Uterus (tissue), 3 donors: ENCODE measurements at regions not wholly inside any gene's neighbourhood (a gene's known extent, or its start where the extent isn't known, plus 50 kb on each side); places are given as distances from the start of the nearest gene placed in this dataset.

ENCODE experiments used
- DNase-seq, 2 donors: peaks; one replicate each; pipeline ENCODE4 v3.0.0-alpha.2; 2019 to 2020
- H3K27ac ChIP-seq, 2 donors: fragments of 200-600 bp; sonication (generic); 1 replicate in 1 of 2; 2 replicates in 1 of 2; pipeline ENCODE4 v1.5.1; 2016 to 2018
- H3K27me3 ChIP-seq, 2 donors: fragments of 200-600 bp; sonication (generic); one replicate each; pipeline ENCODE4 v1.5.1; 2018 to 2019; ENCODE audit warnings: control low read depth in 1 of 2
- H3K36me3 ChIP-seq, 2 donors: fragments of 200-600 bp; sonication (generic); one replicate each; pipeline ENCODE4 v1.5.1; 2019; ENCODE audit warnings: control low read depth in 1 of 2
- H3K4me1 ChIP-seq, 2 donors: fragments of 200-600 bp; sonication (generic); one replicate each; pipeline ENCODE4 v1.5.1; 2018 to 2019; ENCODE audit warnings: control low read depth in 1 of 2
- H3K4me3 ChIP-seq, 2 donors: fragments of 200-600 bp; sonication (generic); 1 replicate in 1 of 2; 2 replicates in 1 of 2; pipeline ENCODE4 v1.5.1; 2018 to 2019; ENCODE audit warnings: mild to moderate bottlenecking in 1 of 2
- H3K9me3 ChIP-seq, 2 donors: fragments of 200-600 bp; sonication (generic); one replicate each; pipeline ENCODE4 v1.5.1; 2019; ENCODE audit warnings: control low read depth in 1 of 2
- POLR2A ChIP-seq, 2 donors: fragments of 450-650 bp; IDR thresholded peaks; one replicate each; pipeline ENCODE4 v1.6.1; 2016; ENCODE audit warnings: antibody characterized with exemption in 2 of 2, mild to moderate bottlenecking in 1 of 2, moderate library complexity in 1 of 2
- intact Hi-C: fragments of 100-400 bp; cut with DNase I; formaldehyde crosslinking; loops from one replicate; pipeline ENCODE4 v1.15.1; 2023; ENCODE audit warnings: low total_unique reads
- TF ChIP-seq, protein P1 (sequence below), 4 experiments: fragments of 200-600 bp in 2 of 4; fragments of 450-650 bp in 2 of 4; sonication (generic) in 2 of 4; IDR thresholded peaks; one replicate each; pipeline ENCODE4 v1.5.1; 2016 to 2019; ENCODE audit warnings: antibody characterized with exemption in 4 of 4, mild to moderate bottlenecking in 2 of 4, moderate library complexity in 1 of 4
- donor health status: DM: yes; HTN: yes; CAD: no.

- Histone ChIP-seq H3K4me1 (no peaks in the 10 kb centered on the region), H3K27me3 (no peaks in the 10 kb centered on the region), H3K27ac (no peak overlapping the region), H3K9me3 (no peaks in the 10 kb centered on the region), H3K36me3 (no peaks in the 10 kb centered on the region), H3K4me3 (no peak overlapping the region)
- TF ChIP-seq, protein P1, sequence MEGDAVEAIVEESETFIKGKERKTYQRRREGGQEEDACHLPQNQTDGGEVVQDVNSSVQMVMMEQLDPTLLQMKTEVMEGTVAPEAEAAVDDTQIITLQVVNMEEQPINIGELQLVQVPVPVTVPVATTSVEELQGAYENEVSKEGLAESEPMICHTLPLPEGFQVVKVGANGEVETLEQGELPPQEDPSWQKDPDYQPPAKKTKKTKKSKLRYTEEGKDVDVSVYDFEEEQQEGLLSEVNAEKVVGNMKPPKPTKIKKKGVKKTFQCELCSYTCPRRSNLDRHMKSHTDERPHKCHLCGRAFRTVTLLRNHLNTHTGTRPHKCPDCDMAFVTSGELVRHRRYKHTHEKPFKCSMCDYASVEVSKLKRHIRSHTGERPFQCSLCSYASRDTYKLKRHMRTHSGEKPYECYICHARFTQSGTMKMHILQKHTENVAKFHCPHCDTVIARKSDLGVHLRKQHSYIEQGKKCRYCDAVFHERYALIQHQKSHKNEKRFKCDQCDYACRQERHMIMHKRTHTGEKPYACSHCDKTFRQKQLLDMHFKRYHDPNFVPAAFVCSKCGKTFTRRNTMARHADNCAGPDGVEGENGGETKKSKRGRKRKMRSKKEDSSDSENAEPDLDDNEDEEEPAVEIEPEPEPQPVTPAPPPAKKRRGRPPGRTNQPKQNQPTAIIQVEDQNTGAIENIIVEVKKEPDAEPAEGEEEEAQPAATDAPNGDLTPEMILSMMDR (IDR thresholded peaks at IDR 0.05), result no peak
- TF ChIP-seq POLR2A (IDR thresholded peaks at IDR 0.05), result no peak
- intact Hi-C loops, result no loop called here
- DNase-seq, result no peak
Observed at GRCh38 chr14:62528296-62528695, 517.0 kb downstream of the KCNH5 start.

- no peaks in the 10 kb centered on the region for H3K9me3 ChIP-seq
- TF ChIP-seq, protein P1 (IDR thresholded peaks at IDR 0.05), result no peak
- intact Hi-C loops, result no loop called here
Observed at GRCh38 chr14:62532181-62532580, 513.1 kb downstream of the KCNH5 start.

GRCh38 chr14:62546862-62547474 is 498.3 kb downstream of the KCNH5 start:
- TF ChIP-seq, protein P1 (IDR thresholded peaks at IDR 0.05), result no peak
- TF ChIP-seq POLR2A (IDR thresholded peaks at IDR 0.05), result no peak
- H3K36me3 ChIP-seq, result no peaks in the 10 kb centered on the region
- intact Hi-C loops, result no loop called here
- H3K4me3 ChIP-seq, result no peak overlapping the region
- no peak overlapping the region for H3K27ac ChIP-seq
- H3K27me3 ChIP-seq, result no peaks in the 10 kb centered on the region
- H3K9me3 ChIP-seq, result no peaks in the 10 kb centered on the region
- no peak for DNase-seq
- no peaks in the 10 kb centered on the region for H3K4me1 ChIP-seq

More at GRCh38 chr14:62532181-62532580, 513.1 kb downstream of the KCNH5 start:
- Histone ChIP-seq H3K27ac (no peak overlapping the region), H3K36me3 (no peaks in the 10 kb centered on the region), H3K4me1 (no peaks in the 10 kb centered on the region), H3K4me3 (no peak overlapping the region), H3K27me3 (no peaks in the 10 kb centered on the region)
- DNase-seq, result no peak

- Histone ChIP-seq H3K36me3 (no peaks in the 10 kb centered on the region), H3K4me1 (no peaks in the 10 kb centered on the region), H3K27ac (no peak overlapping the region), H3K4me3 (no peak overlapping the region), H3K9me3 (no peaks in the 10 kb centered on the region), H3K27me3 (no peaks in the 10 kb centered on the region)
- intact Hi-C loops, result no loop called here
- DNase-seq, result no peak
- no peak for TF ChIP-seq POLR2A (IDR thresholded peaks at IDR 0.05)
- TF ChIP-seq, protein P1 (IDR thresholded peaks at IDR 0.05), result no peak
Observed at GRCh38 chr14:62557416-62557815, 487.8 kb downstream of the KCNH5 start.

DNA sequence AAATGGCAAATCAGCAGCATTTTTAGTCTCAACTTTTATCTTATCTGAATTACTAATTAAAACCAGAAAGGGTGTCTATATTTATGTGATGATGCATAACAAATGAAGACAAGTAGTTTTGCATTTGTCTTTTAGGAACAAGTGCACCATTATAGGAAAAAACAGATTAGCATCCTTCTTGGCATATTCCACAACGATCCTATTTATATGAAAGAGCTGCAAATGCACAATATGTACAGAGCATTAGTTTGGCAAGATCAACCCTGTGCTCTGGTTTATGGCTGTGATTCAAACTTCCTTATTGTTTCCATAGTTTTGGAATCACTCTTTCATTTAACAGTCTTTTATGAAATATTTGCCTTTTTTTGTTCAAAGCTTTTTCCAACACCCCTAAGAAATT is 486.8 kb downstream of the KCNH5 start:
- no peak for TF ChIP-seq POLR2A (IDR thresholded peaks at IDR 0.05)
- TF ChIP-seq, protein P1 (IDR thresholded peaks at IDR 0.05), result no peak
- no peaks in the 10 kb centered on the region for H3K27me3 ChIP-seq
- H3K36me3 ChIP-seq, result no peaks in the 10 kb centered on the region
- no peak for DNase-seq
- intact Hi-C loops, result no loop called here
- no peaks in the 10 kb centered on the region for H3K9me3 ChIP-seq
- no peaks in the 10 kb centered on the region for H3K4me1 ChIP-seq
- no peak overlapping the region for H3K27ac ChIP-seq
- no peak overlapping the region for H3K4me3 ChIP-seq
